ENCODE measurements at regions not wholly inside any gene's neighbourhood (a gene's known extent, or its start where the extent isn't known, plus 50 kb on each side); places are given as distances from the start of the nearest gene placed in this dataset.

DNA sequence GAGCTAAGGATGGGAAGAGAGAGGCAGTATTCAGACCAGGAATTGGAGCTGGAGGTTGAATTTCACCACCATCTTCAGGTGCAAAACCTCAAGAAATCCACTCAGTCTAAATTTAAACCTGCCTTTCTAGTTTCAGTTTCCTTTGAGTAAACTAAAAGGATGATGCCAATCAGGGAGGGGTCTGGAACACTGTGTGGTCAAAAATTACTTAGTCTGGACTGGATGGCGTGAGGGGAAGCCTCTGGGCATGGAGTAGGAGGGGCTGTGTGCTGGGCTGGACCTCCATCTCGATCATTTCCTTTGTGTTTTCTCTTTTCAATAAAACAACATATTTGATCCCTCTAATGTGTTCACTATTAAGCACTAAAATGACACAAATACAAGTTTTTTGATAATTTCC is 120.1 kb downstream of the GC start:
- in situ Hi-C loops (cut with MboI), result no loop called here
- H2AFZ ChIP-seq, result no peak overlapping the region
- no peaks in the 10 kb centered on the region for H3K79me2 ChIP-seq (ENCODE audit: insufficient read depth)
- no peak overlapping the region for H3K27ac ChIP-seq
- H3K36me3 ChIP-seq (ENCODE audit: low read depth), result no peaks in the 10 kb centered on the region
- TF ChIP-seq EZH2 (IDR thresholded peaks at IDR 0.05; ENCODE audit: insufficient read depth, poor library complexity, severe bottlenecking) (no peak), EZH2phosphoT487 (IDR thresholded peaks at IDR 0.05; ENCODE audit: insufficient read depth, low read depth) (no peak)
- peaks cover 35% of the 10 kb centered on the region; the same call in 1 of the 2 replicates for H3K27me3 ChIP-seq (replicated peaks; ENCODE audit: insufficient read depth)
- H3K4me1 ChIP-seq (ENCODE audit: insufficient read depth), result no peaks in the 10 kb centered on the region
- no peaks in the 10 kb centered on the region for H3F3A ChIP-seq (ENCODE audit: insufficient read depth)
- no peak overlapping the region for H3K4me3 ChIP-seq
- no peak for DNase-seq
- H3K9me3 ChIP-seq (ENCODE audit: low read depth), result no peaks in the 10 kb centered on the region
- H3K9me2 ChIP-seq (ENCODE audit: insufficient read depth), result no peaks in the 10 kb centered on the region
- no peak overlapping the region for H3K9ac ChIP-seq
- WGBS, 2 experiments (ENCODE audit: low coverage in 1 of 2, low lambda C conversion rate in 2 of 2, missing lambda C conversion rate in 2 of 2), result 7 to 13% methylated on average over 2 of the region's 2 CpGs
- H4K20me1 ChIP-seq (ENCODE audit: insufficient read depth), result no peaks in the 10 kb centered on the region
- H3K4me2 ChIP-seq (ENCODE audit: unreplicated experiment), result no peak overlapping the region

DNA sequence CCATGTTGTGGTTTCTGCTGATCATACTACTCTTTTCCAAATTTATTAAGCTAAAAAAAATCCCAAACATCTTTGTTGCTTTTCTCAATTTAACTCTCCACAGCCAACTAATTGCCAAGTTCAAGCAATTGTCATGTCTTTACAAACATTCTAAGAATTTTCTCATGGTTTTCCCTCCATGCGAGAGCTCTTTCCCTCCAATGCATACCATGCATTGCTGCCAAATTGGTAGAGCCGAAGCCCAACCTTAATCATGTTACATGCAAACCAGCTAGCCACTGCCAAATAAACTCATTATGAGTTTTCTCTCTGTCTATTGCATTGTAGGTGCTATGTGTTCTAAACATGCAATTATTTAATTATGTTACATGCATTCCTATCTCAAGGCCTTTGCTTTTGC is 123.9 kb downstream of the GC start:
- 31 to 42% methylated on average over 2 of the region's 2 CpGs for WGBS, 2 experiments (ENCODE audit: low coverage in 1 of 2, low lambda C conversion rate in 2 of 2, missing lambda C conversion rate in 2 of 2)
- Histone ChIP-seq H3K27ac (no peak overlapping the region), H4K20me1 (ENCODE audit: insufficient read depth) (no peaks in the 10 kb centered on the region), H3K9me2 (ENCODE audit: insufficient read depth) (no peaks in the 10 kb centered on the region), H3K27me3 (replicated peaks; ENCODE audit: insufficient read depth) (peaks cover 32% of the 10 kb centered on the region), H3K9ac (no peak overlapping the region), H3K79me2 (ENCODE audit: insufficient read depth) (no peaks in the 10 kb centered on the region), H3F3A (ENCODE audit: insufficient read depth) (no peaks in the 10 kb centered on the region), H2AFZ (no peak overlapping the region), H3K4me2 (ENCODE audit: unreplicated experiment) (no peak overlapping the region), H3K9me3 (ENCODE audit: low read depth) (no peaks in the 10 kb centered on the region), H3K4me1 (ENCODE audit: insufficient read depth) (no peaks in the 10 kb centered on the region), H3K4me3 (no peak overlapping the region), H3K36me3 (ENCODE audit: low read depth) (no peaks in the 10 kb centered on the region)
- TF ChIP-seq EZH2phosphoT487 (IDR thresholded peaks at IDR 0.05; ENCODE audit: insufficient read depth, low read depth) (no peak), EZH2 (IDR thresholded peaks at IDR 0.05; ENCODE audit: insufficient read depth, poor library complexity, severe bottlenecking) (no peak)
- no peak for DNase-seq
- in situ Hi-C loops (cut with MboI), result no loop called here

DNA sequence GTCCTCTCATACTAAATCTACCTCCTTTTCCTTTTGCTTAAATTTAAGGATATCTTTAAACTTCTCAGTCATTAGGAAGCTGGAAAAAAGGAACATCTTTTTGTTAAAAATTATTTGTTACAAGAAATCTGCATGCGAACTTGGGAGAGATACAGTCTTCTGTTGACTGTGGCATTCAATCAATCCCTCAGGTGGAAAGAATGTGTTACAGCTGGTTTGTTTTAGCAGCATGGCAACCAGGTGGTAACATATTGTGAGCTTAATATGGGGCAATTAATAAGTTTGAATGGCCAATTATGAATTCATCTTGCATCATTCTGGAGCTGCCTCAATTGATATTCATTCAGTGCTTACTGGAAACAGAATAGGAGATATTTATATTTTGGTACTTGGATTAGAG is 135.0 kb downstream of the GC start:
- no peak overlapping the region for H3K4me2 ChIP-seq (ENCODE audit: unreplicated experiment)
- no peak overlapping the region for H3K4me3 ChIP-seq
- WGBS, 2 experiments (ENCODE audit: low coverage in 1 of 2, low lambda C conversion rate in 2 of 2, missing lambda C conversion rate in 2 of 2), result 30 to 40% methylated on average over 1 of the region's 1 CpG
- H3K9me2 ChIP-seq (ENCODE audit: insufficient read depth), result no peaks in the 10 kb centered on the region
- H3F3A ChIP-seq (ENCODE audit: insufficient read depth), result no peaks in the 10 kb centered on the region
- TF ChIP-seq EZH2phosphoT487 (IDR thresholded peaks at IDR 0.05; ENCODE audit: insufficient read depth, low read depth) (no peak), EZH2 (IDR thresholded peaks at IDR 0.05; ENCODE audit: insufficient read depth, poor library complexity, severe bottlenecking) (no peak)
- H4K20me1 ChIP-seq (ENCODE audit: insufficient read depth), result no peaks in the 10 kb centered on the region
- H3K27me3 ChIP-seq (replicated peaks; ENCODE audit: insufficient read depth), result 0 out of 2 replicates have a peak, but pooled peaks cover 7% of the 10 kb centered on the region
- in situ Hi-C loops (cut with MboI), result no loop called here
- no peak overlapping the region for H3K27ac ChIP-seq
- H3K9me3 ChIP-seq (ENCODE audit: low read depth), result no peaks in the 10 kb centered on the region
- no peak overlapping the region for H2AFZ ChIP-seq
- no peaks in the 10 kb centered on the region for H3K4me1 ChIP-seq (ENCODE audit: insufficient read depth)
- no peak for DNase-seq
- no peak overlapping the region for H3K9ac ChIP-seq
- no peaks in the 10 kb centered on the region for H3K36me3 ChIP-seq (ENCODE audit: low read depth)
- no peaks in the 10 kb centered on the region for H3K79me2 ChIP-seq (ENCODE audit: insufficient read depth)

DNA sequence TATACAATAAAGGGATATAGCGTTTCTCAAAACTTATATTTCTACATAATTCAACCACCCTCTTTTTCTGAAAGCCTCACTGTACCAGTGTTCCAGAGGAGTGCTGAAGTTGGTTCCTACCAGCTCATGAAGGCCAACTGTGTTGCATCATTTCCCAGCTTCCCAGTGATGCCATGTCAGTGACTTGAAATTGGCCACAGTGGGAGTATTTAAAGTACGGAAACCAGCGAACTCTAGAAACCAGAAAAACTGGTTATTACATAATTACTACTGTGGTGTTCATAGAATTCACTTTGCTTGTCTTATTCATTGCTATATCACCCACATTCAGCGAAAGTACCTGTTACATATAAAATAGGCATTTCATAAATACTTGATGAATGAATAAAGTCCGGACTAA is 135.4 kb downstream of the GC start:
- Histone ChIP-seq H3K4me1 (ENCODE audit: insufficient read depth) (no peaks in the 10 kb centered on the region), H2AFZ (no peak overlapping the region), H4K20me1 (ENCODE audit: insufficient read depth) (no peaks in the 10 kb centered on the region), H3K9ac (no peak overlapping the region), H3K4me3 (no peak overlapping the region), H3K27me3 (replicated peaks; ENCODE audit: insufficient read depth) (0 out of 2 replicates have a peak, but pooled peaks cover 7% of the 10 kb centered on the region), H3K9me2 (ENCODE audit: insufficient read depth) (no peaks in the 10 kb centered on the region), H3K9me3 (ENCODE audit: low read depth) (no peaks in the 10 kb centered on the region), H3K79me2 (ENCODE audit: insufficient read depth) (no peaks in the 10 kb centered on the region), H3K36me3 (ENCODE audit: low read depth) (no peaks in the 10 kb centered on the region), H3K27ac (no peak overlapping the region), H3F3A (ENCODE audit: insufficient read depth) (no peaks in the 10 kb centered on the region), H3K4me2 (ENCODE audit: unreplicated experiment) (no peak overlapping the region)
- WGBS, 2 experiments (ENCODE audit: low coverage in 1 of 2, low lambda C conversion rate in 2 of 2, missing lambda C conversion rate in 2 of 2), result 29 to 30% methylated on average over 5 of the region's 5 CpGs
- DNase-seq, result no peak
- TF ChIP-seq EZH2 (IDR thresholded peaks at IDR 0.05; ENCODE audit: insufficient read depth, poor library complexity, severe bottlenecking) (no peak), EZH2phosphoT487 (IDR thresholded peaks at IDR 0.05; ENCODE audit: insufficient read depth, low read depth) (no peak)
- in situ Hi-C loops (cut with MboI), result no loop called here

DNA sequence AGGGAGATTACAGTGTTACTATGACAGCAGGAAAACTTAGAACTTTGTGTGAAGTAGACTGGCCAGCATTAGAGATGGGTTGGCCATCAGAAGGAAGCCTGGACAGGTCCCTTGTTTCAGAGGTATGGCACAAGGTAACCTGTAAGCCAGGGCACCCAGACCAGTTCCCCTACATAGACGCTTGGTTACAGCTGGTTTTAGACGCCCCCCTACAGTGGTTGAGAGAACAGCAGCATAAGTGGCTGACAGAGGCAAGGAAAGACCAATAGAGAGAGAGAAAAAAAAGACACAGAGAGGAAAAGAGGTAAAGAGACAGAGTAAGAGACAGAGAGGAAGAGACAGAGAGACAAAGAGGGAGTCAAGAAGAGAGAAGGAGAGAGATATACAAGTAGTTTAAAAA is 144.5 kb downstream of the GC start:
- Histone ChIP-seq H3K4me3 (no peak overlapping the region), H3K4me2 (ENCODE audit: unreplicated experiment) (no peak overlapping the region), H3K27ac (no peak overlapping the region), H3F3A (ENCODE audit: insufficient read depth) (no peaks in the 10 kb centered on the region), H3K27me3 (replicated peaks; ENCODE audit: insufficient read depth) (peaks cover 6% of the 10 kb centered on the region; the same call in 1 of the 2 replicates), H3K79me2 (ENCODE audit: insufficient read depth) (no peaks in the 10 kb centered on the region), H3K4me1 (ENCODE audit: insufficient read depth) (no peaks in the 10 kb centered on the region), H3K9ac (no peak overlapping the region), H3K9me2 (ENCODE audit: insufficient read depth) (no peaks in the 10 kb centered on the region), H4K20me1 (ENCODE audit: insufficient read depth) (no peaks in the 10 kb centered on the region), H3K9me3 (ENCODE audit: low read depth) (no peaks in the 10 kb centered on the region), H3K36me3 (ENCODE audit: low read depth) (no peaks in the 10 kb centered on the region), H2AFZ (no peak overlapping the region)
- TF ChIP-seq EZH2 (IDR thresholded peaks at IDR 0.05; ENCODE audit: insufficient read depth, poor library complexity, severe bottlenecking), result no peak
- TF ChIP-seq EZH2phosphoT487 (IDR thresholded peaks at IDR 0.05; ENCODE audit: insufficient read depth, low read depth), result no peak
- no peak for DNase-seq
- 20 to 21% methylated on average over 2 of the region's 2 CpGs for WGBS, 2 experiments (ENCODE audit: low coverage in 1 of 2, low lambda C conversion rate in 2 of 2, missing lambda C conversion rate in 2 of 2)
- in situ Hi-C loops (cut with MboI), result no loop called here
